A673 (cell line): ENCODE measurements at regions not wholly inside any gene's neighbourhood (a gene's known extent, or its start where the extent isn't known, plus 50 kb on each side); places are given as distances from the start of the nearest gene placed in this dataset.
"Not testable (repeated sequence)": the region's sequence is repeated elsewhere in the genome, so short reads cannot be mapped to it uniquely, and the experiment has no call there.

Source experiments
- BruUV-seq: library from RNA; stranded (reverse); fragments of 400-500 nt; replicated peaks from 2 replicates; lab custom pipeline; 2021; lab: Mats Ljungman, UMichigan
- CTCF ChIA-PET: fragments of 300-600 bp; sonication (Branson Sonifier 250); formaldehyde crosslinking; loops from one replicate; lab custom pipeline; 2022; ENCODE audit warnings: antibody characterized with exemption; lab: Charles Lee
- POLR2A ChIA-PET: fragments of 300-600 bp; sonication (Branson Sonifier 250); formaldehyde crosslinking; loops from one replicate; lab custom pipeline; 2022; ENCODE audit warnings: antibody characterized with exemption; ENCODE audit not compliant: low non-redundant PET; lab: Charles Lee
- DNase-seq: peaks from one replicate; pipeline ENCODE4 v3.0.0-alpha.2; 2015; ENCODE audit warnings: low spot score
- H3K27ac ChIP-seq: fragments of 200-600 bp; sonication (generic); 2 replicates; pipeline ENCODE4 v1.5.1; 2016; ENCODE audit warnings: mixed run types, low read depth, mild to moderate bottlenecking, mixed read lengths, antibody characterized with exemption, low read length; ENCODE audit not compliant: poor library complexity, severe bottlenecking
- H3K27me3 ChIP-seq: fragments of 200-600 bp; sonication (generic); replicated peaks from 2 replicates; pipeline ENCODE4 v1.6.1; 2017; ENCODE audit warnings: mixed run types, low read depth, mild to moderate bottlenecking, mixed read lengths, antibody characterized with exemption, low read length; ENCODE audit not compliant: insufficient read depth, poor library complexity
- H3K36me3 ChIP-seq: fragments of 200-600 bp; sonication (generic); 2 replicates; pipeline ENCODE4 v1.6.1; 2016; ENCODE audit warnings: mixed run types, mild to moderate bottlenecking, mixed read lengths, antibody characterized with exemption, low read length; ENCODE audit not compliant: insufficient read depth, poor library complexity, severe bottlenecking
- H3K4me1 ChIP-seq: fragments of 200-600 bp; sonication (generic); 2 replicates; pipeline ENCODE4 v1.6.1; 2017; ENCODE audit warnings: mixed run types, mild to moderate bottlenecking, mixed read lengths, antibody characterized with exemption, low read length; ENCODE audit not compliant: insufficient read depth, poor library complexity, severe bottlenecking
- H3K4me3 ChIP-seq: fragments of 200-600 bp; sonication (generic); 2 replicates; pipeline ENCODE4 v1.5.1; 2016; ENCODE audit warnings: low read depth, mixed run types, mild to moderate bottlenecking, mixed read lengths, low read length; ENCODE audit not compliant: poor library complexity, severe bottlenecking
- H3K9me3 ChIP-seq: fragments of 200-600 bp; sonication (generic); 2 replicates; pipeline ENCODE4 v1.6.1; 2016; ENCODE audit warnings: mixed run types, low read depth, mild to moderate bottlenecking, mixed read lengths, antibody characterized with exemption, low read length; ENCODE audit not compliant: poor library complexity, severe bottlenecking
- CTCF ChIP-seq: fragments of 300-800, 200-600 bp; sonication (generic); conservative IDR thresholded peaks from 2 replicates; pipeline ENCODE4 v1.5.1; 2017; ENCODE audit warnings: low read depth, mild to moderate bottlenecking, antibody characterized with exemption, low read length, moderate library complexity, mixed read lengths
- EZH2 ChIP-seq: fragments of 200-600 bp; sonication (generic); IDR thresholded peaks from 2 replicates; pipeline ENCODE4 v1.6.1; 2017; ENCODE audit warnings: borderline replicate concordance, low read depth, mild to moderate bottlenecking, mixed read lengths, antibody characterized with exemption, low read length; ENCODE audit not compliant: poor library complexity, severe bottlenecking
- intact Hi-C: fragments of 100-400 bp; cut with micrococcal nuclease; formaldehyde crosslinking; loops from one replicate; pipeline ENCODE4 v1.10.0; 2022; ENCODE audit not compliant: unreplicated experiment

DNA sequence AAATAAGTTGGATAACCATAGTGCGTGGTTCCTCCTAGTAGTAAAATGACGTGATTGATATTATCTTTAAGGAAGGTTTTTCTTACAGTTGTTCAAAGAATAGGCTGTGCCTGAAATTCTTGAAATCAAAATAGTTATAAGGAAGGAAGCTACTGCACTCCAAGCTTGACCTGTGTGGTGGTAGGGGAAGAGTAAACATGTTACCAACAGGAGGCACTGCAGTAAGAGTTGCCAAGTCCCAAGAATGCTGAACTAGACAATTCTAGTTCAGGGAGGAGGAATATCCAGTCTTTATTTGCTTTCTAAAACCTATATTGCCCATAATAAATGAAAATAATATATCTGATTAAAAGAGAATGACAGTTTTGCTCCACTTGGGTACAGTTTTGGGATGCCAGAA is 764.5 kb downstream of the TMTC2 start:
- Histone ChIP-seq H3K27me3 (no peaks in the 10 kb centered on the region), H3K9me3 (no peaks in the 10 kb centered on the region), H3K4me1 (no peaks in the 10 kb centered on the region), H3K4me3 (no peak overlapping the region), H3K36me3 (no peaks in the 10 kb centered on the region), H3K27ac (no peak overlapping the region)
- no TSS peak for BruUV-seq
- TF ChIP-seq CTCF (no peak), EZH2 (no peak)
- no peak for DNase-seq
- intact Hi-C loops: loop anchor here (10.0 kb wide), 1 partner anchor 374 kb away; no protein-coding TSS in a partner anchor
- POLR2A ChIA-PET: no interaction called here
- CTCF ChIA-PET: no interaction called here

- POLR2A ChIA-PET: no interaction called here
- no peaks in the 10 kb centered on the region for H3K27me3 ChIP-seq
- TF ChIP-seq CTCF (no peak; the same call in 1 of the 2 replicates), EZH2 (no peak)
- peak; percentile 27 for DNase-seq
- BruUV-seq: no TSS peak
- CTCF ChIA-PET: no interaction called here
- H3K27ac ChIP-seq: no peak overlapping the region
- no peaks in the 10 kb centered on the region for H3K9me3 ChIP-seq
- intact Hi-C loops: loop anchor here (5.0 kb wide), 2 partner anchors 432 to 747 kb away; partner anchors contain the start of gene TMTC2
- no peaks in the 10 kb centered on the region for H3K36me3 ChIP-seq
- no peak overlapping the region for H3K4me3 ChIP-seq
- H3K4me1 ChIP-seq: no peaks in the 10 kb centered on the region
Observed at GRCh38 chr12:83434600-83434999, 747.9 kb downstream of the TMTC2 start.

DNA sequence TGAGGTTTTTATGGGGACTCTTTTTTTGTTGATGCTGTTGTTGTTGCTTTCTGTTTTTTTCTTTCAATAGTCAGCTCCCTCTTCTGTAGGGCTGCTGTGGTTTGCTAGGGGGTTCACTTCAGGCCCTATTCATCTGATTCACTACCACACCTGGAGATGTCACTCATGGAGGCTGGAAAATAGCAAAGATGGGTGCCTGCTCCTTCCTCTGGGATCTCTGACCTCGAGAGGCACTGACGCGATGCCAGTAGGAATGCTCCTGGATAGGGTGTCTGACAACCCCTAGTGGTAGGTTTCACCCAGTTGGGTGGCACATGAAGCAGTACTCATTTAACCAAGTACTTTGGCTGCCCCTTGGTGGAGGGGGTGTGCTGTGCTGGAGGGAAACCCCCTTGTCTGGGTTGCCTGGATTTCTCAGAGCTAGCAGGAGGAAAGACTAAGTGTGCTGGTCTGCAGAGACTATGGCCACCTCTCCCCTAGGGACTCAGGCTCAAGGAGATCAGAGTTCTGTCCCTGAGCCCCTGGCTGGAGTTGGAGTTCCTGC is 745.5 kb downstream of the TMTC2 start:
- Histone ChIP-seq H3K4me3 (no peak overlapping the region), H3K4me1 (no peaks in the 10 kb centered on the region), H3K27me3 (no peaks in the 10 kb centered on the region), H3K36me3 (no peaks in the 10 kb centered on the region), H3K9me3 (no peaks in the 10 kb centered on the region), H3K27ac (no peak overlapping the region)
- intact Hi-C loops: loop anchor here (5.0 kb wide), 2 partner anchors 430 to 745 kb away; partner anchors contain the start of gene TMTC2
- no TSS peak for BruUV-seq
- ChIA-PET CTCF (interaction anchor here (0.6 kb wide), 1 partner anchor 1602 kb away, joined by 3 read pairs; no protein-coding TSS in a partner anchor), POLR2A (no interaction called here)
- DNase-seq: peak; percentile 8
- TF ChIP-seq EZH2 (no peak), CTCF (no peak)

GRCh38 chr12:83427586-83428136 is 741.0 kb downstream of the TMTC2 start:
- H3K36me3 ChIP-seq, H3K4me3 ChIP-seq, H3K9me3 ChIP-seq, CTCF ChIA-PET, BruUV-seq, H3K27ac ChIP-seq, POLR2A ChIA-PET, H3K4me1 ChIP-seq, intact Hi-C loops, H3K27me3 ChIP-seq, DNase-seq: not testable (repeated sequence)
